Activated CD8-positive, alpha-beta memory T cell treated with anti-CD3 and anti-CD28 coated beads, Interleukin-2, amount 50 U/mL, for 1 hour (primary cell): ENCODE measurements at regions not wholly inside any gene's neighbourhood (a gene's known extent, or its start where the extent isn't known, plus 50 kb on each side); places are given as distances from the start of the nearest gene placed in this dataset.

Source experiments
- DNase-seq: peaks from one replicate; pipeline ENCODE4 v3.0.0-alpha.2; 2020; ENCODE audit errors: extremely low read depth

GRCh38 chr11:112400476-112401014, 139.9 kb upstream of the PLET1 start:
- no peak for DNase-seq

GRCh38 chr11:112401036-112401769, 140.5 kb upstream of the PLET1 start:
- no peak for DNase-seq

DNA sequence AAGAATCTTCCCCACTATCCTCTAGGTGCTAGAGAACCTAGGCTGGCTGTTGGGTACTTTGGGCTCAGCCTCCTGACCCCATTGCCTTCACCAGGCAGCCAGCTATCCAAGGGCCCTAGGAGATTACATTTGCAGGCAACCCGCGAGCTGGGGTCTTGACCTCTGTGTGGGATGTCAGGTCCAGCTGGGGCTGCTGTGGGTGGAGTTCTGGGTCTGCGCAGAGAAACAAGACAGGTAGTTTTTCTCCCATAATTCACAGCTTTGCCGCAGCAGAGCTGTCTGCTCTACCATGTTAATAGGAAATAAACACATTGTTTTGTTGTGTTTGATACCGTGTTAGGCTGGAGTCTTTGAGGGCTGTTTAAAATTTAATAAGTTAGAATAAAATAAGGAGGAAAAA, 142.8 kb upstream of the PLET1 start:
- no peak for DNase-seq

DNA sequence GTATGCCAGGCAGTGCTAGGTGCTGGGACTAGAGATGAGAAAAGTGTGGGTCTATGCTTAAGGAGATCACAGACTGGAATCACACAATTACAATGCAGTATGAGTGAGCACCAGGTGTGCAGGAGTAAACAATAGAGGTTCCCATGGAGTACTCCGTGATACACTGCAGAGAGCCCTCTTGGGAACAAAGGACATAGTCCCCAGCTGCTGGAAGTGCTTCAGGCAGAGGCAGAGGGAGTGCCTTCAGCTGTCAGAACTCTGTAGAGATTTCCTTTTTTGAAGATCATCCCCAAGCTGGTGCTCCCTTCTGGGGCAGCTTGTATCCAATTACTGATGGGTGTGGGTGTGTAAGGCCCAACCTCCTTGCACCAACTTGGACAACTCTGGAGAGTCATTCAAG, 143.5 kb upstream of the PLET1 start:
- DNase-seq, result no peak

GRCh38 chr11:112408517-112408916, 147.9 kb upstream of the PLET1 start:
- no peak for DNase-seq

- DNase-seq, result no peak
Measured at GRCh38 chr11:112410325-112410724, 149.7 kb upstream of the PLET1 start.

DNA sequence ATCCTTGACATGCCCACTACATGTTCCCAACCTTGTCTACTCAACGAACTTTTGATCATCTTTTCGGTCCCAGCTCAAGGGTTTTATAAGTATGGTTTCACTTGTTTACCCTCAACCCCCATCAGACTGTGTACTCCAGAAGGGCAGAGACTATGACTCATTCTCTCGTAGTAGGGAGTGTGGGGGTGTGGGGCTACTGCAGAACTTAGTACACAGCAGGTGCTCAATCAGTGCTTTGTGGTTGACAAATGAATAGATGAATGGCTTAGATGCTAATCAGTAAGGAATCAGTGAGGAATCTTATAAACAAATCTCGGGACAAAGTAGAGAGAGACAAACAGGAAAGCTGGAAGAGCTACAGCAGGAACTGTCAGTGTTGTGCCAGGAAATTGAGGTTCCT, 151.7 kb upstream of the PLET1 start:
- DNase-seq, result no peak

DNA sequence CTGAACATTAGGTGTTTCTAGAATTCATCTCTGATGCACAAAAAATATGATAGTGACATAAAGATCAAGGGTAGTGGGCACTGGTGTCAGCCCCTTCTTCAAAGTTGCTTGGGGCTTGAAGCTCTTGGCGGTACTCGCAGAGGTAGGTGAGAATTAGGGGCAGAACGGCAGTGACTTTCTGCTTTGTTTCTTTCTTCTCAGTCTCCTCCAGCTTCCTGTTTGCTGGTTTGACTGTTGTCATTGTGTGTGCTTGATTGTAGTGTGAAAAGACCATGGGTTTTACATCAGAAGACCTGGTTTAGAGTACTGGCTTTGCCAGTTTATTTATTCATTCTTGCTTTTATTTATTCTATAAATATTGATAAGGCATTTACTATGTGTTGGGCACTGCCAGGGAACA, 156.7 kb upstream of the PLET1 start:
- DNase-seq, result no peak

DNA sequence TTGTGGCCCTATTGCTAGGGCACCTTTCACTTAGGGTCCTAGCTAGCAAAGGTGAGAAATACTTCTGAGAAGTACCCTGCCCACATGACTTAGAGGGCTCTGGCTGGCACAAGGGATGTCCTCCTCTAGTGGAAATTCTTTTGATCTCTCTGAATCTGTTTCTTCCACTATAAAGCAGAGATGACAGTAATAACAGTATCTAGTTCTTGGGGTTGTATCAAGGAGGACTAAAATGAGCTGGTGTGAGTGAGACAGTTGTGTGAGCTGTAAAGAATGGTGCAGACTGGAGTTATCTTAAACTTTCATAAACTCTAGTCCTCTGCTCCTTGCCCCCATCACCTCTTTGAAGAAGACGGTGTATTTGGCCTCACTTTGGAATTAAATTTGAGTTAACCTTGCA, 157.8 kb upstream of the PLET1 start:
- DNase-seq, result no peak

DNA sequence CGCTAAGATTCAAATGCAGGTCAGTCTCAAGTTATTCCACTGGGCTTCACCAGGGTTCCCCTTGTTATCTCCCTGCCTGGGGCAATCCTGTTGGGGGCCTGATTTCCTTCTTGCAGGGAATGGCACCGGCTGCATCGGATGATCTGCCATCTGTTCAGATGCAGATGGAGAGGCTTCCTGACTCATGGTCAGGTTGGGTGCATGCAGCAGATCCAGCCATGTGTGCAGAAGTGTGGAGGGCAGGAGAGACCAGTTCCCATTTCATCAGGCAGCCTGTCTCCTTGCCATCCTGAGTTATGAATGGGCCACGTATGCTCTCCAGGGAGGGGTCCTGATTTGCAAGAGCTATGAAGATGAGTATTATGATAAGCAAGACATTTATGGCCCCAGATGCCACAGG, 161.2 kb upstream of the PLET1 start:
- DNase-seq, result no peak

DNA sequence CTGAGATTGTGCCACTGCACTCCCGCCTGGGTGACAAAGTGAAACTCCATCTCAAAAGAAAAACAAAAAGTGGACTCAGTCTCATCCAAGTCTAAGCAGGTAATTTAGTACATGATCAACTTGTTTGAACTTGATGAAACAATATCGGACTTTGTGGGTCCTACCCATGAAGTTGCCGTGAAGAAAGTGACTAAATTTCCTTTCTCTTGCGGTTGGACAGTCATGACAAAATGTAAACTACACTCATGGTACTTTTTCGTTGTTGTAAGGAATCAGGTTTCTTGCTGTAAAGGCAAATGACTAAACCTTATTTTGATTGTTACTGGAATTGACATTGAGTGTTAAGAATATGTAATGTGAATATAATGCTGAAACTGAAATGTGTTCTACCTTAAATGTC, 164.5 kb upstream of the PLET1 start:
- DNase-seq, result no peak

DNA sequence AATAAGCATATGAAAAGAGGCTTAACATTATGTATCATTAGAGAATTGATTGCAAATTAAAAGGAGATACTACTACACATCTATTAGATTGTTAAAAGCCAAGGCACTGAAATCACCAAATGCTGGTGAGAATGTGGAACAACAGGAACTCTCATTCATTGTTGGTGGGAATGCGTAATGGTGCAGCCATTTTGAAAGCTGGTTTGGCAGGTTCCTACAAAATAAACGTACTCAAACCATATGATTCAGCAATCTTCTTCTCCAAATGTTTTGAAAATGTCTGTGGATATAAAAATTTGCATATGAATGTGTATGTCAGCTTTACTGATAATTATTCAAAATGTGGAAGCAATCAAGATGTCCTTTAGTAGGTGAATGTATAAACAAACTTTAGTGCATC, 176.4 kb upstream of the PLET1 start:
- no peak for DNase-seq

DNA sequence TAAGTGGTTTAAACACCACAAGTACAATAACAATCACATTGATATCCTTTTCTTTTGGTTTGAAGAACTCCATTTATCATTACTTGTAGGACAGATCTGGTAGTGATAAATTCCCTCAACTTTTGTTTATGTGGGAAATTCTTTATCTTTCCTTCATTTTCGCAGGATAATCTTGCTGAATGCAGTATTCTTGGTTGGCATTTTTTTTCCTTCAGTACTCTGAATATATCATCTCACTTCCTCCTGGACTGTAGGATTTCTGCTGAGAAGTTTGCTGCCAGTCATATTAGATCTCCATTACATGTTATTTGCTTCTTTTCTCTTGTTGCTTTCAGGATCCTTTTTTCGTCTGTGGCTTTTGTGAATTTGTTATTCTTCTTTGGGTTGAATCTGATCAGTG, 179.0 kb upstream of the PLET1 start:
- DNase-seq, result no peak

GRCh38 chr11:112440518-112440917, 179.9 kb upstream of the PLET1 start:
- no peak for DNase-seq

DNA sequence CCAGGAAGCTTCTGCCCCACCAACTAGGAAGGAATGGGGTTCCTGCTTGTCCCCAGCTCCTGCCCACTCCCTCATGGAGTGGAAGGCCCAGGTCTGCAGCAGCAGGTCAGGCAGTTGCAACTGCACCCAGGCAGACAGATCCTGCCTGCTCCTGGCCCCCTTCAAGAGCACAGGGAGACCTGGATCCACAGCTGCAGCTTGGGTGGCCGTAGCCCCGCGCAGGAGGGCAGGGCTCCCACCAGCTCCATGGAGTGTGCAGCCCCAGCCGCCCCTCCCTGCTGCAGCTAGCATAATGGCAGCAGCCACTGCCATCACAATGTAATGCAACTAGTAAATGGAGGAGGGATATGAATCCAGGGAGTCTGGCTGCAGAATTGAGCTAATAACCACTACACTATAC, 187.5 kb upstream of the PLET1 start:
- no peak for DNase-seq

GRCh38 chr11:112448806-112449205, 188.1 kb upstream of the PLET1 start:
- DNase-seq, result no peak

DNA sequence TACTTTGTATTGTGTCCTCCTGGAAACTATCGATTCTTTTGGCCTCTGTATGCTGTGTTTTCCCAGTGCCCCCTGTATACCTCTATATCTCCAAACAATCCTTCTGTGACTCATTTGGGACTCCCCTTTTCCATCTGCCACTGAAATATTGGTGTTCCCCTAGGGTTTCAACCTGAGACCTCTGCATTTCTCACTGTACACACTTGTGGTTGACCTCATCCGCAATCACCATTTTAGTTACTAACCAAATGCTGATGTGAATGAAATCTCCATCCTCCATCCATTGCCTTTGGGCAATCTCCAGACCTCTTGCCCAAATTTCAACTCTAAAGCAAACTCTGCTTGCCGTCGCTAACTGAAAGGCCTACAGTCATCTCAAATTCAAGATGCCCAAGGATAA, 190.6 kb upstream of the PLET1 start:
- DNase-seq, result no peak

DNA sequence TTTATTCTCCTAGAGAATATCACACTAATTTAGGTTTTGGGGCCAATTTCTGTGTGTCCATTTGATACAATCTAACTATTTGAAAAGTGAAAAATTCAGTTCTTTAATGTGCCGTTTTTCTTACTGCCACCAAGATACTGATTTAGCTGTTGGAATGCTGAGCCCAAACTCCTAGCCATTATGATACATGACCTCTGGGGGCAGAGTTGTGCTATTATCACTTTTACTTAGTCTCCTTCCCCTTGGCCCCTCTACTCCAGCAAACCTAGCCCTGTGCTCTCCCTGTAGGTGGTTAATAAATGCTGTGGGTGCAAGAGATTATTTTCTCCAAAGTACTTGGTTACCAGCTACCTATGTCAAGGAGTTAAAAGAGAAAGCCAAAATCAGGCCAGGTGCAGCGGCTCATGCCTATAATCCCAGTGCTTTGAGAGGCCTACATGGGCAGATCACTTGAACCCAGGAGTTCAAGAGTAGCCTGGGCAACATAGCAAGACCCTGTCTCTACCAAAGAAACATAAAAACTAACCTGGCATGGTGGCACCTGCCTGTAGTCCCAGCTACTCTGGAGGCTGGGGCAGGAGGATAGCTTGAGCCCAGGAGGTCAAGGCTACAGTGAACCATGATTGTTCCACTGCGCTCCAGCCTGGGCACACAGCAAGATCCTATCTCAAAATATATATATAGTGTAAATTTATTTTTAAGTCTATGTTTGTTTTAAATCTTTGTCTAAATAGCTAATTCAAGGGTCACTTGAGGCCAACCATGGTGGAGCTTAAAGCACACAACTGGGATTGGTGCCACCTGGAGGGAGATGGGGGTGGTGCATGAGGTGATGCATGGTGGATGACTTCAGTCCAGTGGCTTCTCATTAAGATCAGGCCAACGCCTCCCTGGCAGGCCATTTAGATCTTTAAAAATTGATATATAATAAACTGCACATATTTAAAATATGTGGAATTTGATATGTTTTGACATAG, 193.2 kb upstream of the PLET1 start:
- no peak for DNase-seq

DNA sequence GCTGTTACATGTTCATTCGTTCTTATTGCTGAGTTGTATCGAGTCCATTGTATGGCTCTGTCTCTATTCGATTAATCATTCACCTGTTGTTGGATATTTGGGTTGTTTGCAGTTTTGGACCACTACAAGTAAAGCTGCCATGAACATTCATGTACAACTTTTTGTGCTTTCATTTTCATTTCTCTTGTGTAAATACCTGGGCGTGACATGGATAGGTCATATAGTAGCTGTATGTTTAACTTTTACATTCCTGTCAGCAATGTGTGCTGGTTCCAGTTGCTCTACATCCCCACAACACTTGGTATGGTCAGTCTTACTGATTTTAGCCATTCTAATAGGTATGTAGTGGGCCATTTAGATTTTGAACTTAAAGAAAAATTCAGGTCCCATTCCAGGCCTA, 194.2 kb upstream of the PLET1 start:
- no peak for DNase-seq

- no peak for DNase-seq
Measured at GRCh38 chr11:112455791-112456190, 195.1 kb upstream of the PLET1 start.

DNA sequence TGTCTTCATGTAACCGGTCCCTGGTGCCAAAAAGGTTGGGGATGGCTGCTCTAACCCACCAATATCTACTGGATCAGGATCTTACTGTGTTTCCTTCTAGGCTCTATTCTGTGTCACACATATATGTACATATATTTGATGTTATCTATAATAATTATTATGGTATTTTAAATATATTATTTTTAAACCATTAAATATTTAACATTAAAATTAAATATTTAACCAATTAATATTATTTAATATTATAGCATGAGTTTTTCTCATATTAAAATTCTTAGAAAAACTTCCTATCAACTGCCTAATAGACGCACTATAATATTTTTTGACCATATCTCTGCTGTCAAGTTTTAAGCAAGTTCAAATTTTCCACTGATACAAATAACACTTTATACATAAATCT, 196.9 kb upstream of the PLET1 start:
- no peak for DNase-seq

DNA sequence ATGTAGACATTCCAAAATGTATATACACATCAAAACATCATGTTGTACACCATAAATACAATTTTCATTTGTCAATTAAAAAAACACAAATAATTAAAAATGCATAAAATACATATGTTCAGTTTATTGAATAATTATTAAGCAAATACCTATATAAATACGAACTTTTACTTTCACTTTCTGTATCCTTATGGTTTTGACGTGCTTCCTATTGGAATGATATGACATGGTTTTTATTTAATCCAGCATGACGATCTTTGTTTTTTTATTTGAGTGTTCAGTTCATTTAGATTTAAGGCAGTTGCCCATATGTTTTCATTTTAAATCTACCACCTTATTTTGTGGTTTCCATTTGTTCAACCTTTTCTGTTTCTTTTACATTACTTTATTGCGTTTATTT, 198.3 kb upstream of the PLET1 start:
- DNase-seq, result no peak

DNA sequence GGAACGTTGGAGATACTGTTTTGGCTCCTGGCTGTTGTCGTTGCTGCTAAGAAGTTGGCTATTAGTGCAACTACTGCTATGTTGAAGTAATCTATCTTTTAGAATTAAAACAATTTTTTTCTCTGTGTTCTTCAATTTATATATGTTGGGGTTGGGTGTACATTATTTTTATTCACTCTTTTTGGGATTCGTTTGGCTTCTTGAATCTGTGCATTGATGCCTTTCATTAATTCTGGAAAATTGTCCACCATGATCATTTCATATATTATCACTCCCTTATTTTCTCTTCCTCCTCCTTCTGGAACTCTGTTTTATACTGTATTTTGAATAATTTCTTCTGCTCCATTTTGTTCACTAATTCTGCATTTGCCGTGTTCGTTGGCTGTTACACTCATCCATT, 199.5 kb upstream of the PLET1 start:
- DNase-seq, result no peak
